Trophoblast cell (in vitro differentiated cells and primary cell): ENCODE measurements at regions not wholly inside any gene's neighbourhood (a gene's known extent, or its start where the extent isn't known, plus 50 kb on each side); places are given as distances from the start of the nearest gene placed in this dataset.

Experiments
- DNase-seq, 2 donors: peaks; one replicate each; pipeline ENCODE4 v3.0.0-alpha.2; 2016
- H2AFZ ChIP-seq: 2 replicates; pipeline ENCODE4 v1.6.1; 2013; ENCODE audit warnings: low read length, moderate library complexity, mild to moderate bottlenecking; ENCODE audit not compliant: insufficient read depth, poor library complexity
- H2AK5ac ChIP-seq: 2 replicates; pipeline ENCODE4 v1.6.1; 2013; ENCODE audit warnings: mild to moderate bottlenecking, low read length
- H2BK120ac ChIP-seq: 2 replicates; pipeline ENCODE4 v1.6.1; 2013; ENCODE audit warnings: low read length, mild to moderate bottlenecking, moderate library complexity; ENCODE audit not compliant: insufficient read depth, poor library complexity
- H2BK12ac ChIP-seq: 2 replicates; pipeline ENCODE4 v1.6.1; 2013; ENCODE audit warnings: mild to moderate bottlenecking, low read length, moderate library complexity
- H2BK5ac ChIP-seq: 2 replicates; pipeline ENCODE4 v1.6.1; 2013; ENCODE audit warnings: low read length, low read depth, moderate library complexity, mild to moderate bottlenecking; ENCODE audit not compliant: poor library complexity
- H3K14ac ChIP-seq: 2 replicates; pipeline ENCODE4 v1.6.1; 2013; ENCODE audit warnings: mild to moderate bottlenecking, low read length
- H3K18ac ChIP-seq: 2 replicates; pipeline ENCODE4 v1.6.1; 2013; ENCODE audit warnings: mild to moderate bottlenecking, low read length
- H3K23ac ChIP-seq: 2 replicates; pipeline ENCODE4 v1.6.1; 2013; ENCODE audit warnings: low read length
- H3K27ac ChIP-seq: 2 replicates; pipeline ENCODE4 v1.5.1; 2013; ENCODE audit warnings: low read depth, mild to moderate bottlenecking, inconsistent platforms, low read length, moderate library complexity
- H3K27me3 ChIP-seq: 2 replicates; pipeline ENCODE4 v1.6.1; 2013; ENCODE audit warnings: inconsistent platforms, mild to moderate bottlenecking, low read length, moderate library complexity; ENCODE audit not compliant: insufficient read depth
- H3K36me3 ChIP-seq, 2 experiments: 1 replicate in 1 of 2; 2 replicates in 1 of 2; pipeline ENCODE4 v1.6.1; 2013; ENCODE audit warnings: low read length in 2 of 2, mild to moderate bottlenecking in 2 of 2, moderate library complexity in 1 of 2; ENCODE audit not compliant: insufficient read depth in 2 of 2, control insufficient read depth in 1 of 2
- H3K4ac ChIP-seq: 2 replicates; pipeline ENCODE4 v1.6.1; 2013; ENCODE audit warnings: low read depth, mild to moderate bottlenecking, low read length, moderate library complexity
- H3K4me1 ChIP-seq, 2 experiments: 1 replicate in 1 of 2; 2 replicates in 1 of 2; pipeline ENCODE4 v1.6.1; 2013; ENCODE audit warnings: low read length in 2 of 2, mild to moderate bottlenecking in 2 of 2, moderate library complexity in 1 of 2; ENCODE audit not compliant: insufficient read depth in 2 of 2, control insufficient read depth in 1 of 2
- H3K4me2 ChIP-seq: 2 replicates; pipeline ENCODE4 v1.6.1; 2013; ENCODE audit warnings: inconsistent platforms, mild to moderate bottlenecking, low read length, moderate library complexity
- H3K4me3 ChIP-seq: 2 replicates; pipeline ENCODE4 v1.5.1; 2013; ENCODE audit warnings: mild to moderate bottlenecking, low read depth, low read length, inconsistent platforms
- H3K79me1 ChIP-seq: one replicate; pipeline ENCODE4 v1.6.1; 2013; ENCODE audit warnings: low read length
- H3K79me2 ChIP-seq: 2 replicates; pipeline ENCODE4 v1.6.1; 2013; ENCODE audit warnings: low read length, mild to moderate bottlenecking; ENCODE audit not compliant: control insufficient read depth, insufficient read depth, poor library complexity
- H3K9ac ChIP-seq: 2 replicates; pipeline ENCODE4 v1.6.1; 2013; ENCODE audit warnings: mild to moderate bottlenecking, low read length
- H3K9me3 ChIP-seq: 2 replicates; pipeline ENCODE4 v1.6.1; 2013; ENCODE audit warnings: low read depth, mild to moderate bottlenecking, control low read depth, inconsistent platforms, low read length; ENCODE audit not compliant: insufficient read depth
- H4K12ac ChIP-seq: 2 replicates; pipeline ENCODE4 v1.6.1; 2013; ENCODE audit warnings: low read depth, mild to moderate bottlenecking, low read length, moderate library complexity
- H4K8ac ChIP-seq: 2 replicates; pipeline ENCODE4 v1.6.1; 2013; ENCODE audit warnings: low read depth, mild to moderate bottlenecking, low read length, moderate library complexity
- H4K91ac ChIP-seq: one replicate; pipeline ENCODE4 v1.6.1; 2013; ENCODE audit warnings: low read depth, mild to moderate bottlenecking, low read length, moderate library complexity
- WGBS: extraction: QIAGEN DNeasy Blood & Tissue Kit; methylation state at CpG from one replicate; pipeline ENCODE4 v1.1.7; 2013; ENCODE audit warnings: missing lambda C conversion rate; ENCODE audit not compliant: insufficient read length, insufficient coverage; ENCODE audit errors: extremely low coverage; 5-methylcytosine and 5-hydroxymethylcytosine counted together

- Histone ChIP-seq H3K27me3 (no peaks in the 10 kb centered on the region), H3K27ac (no peak overlapping the region)
- WGBS: no CpG with 5 or more reads among the region's 3 CpGs
These were observed 102.0 kb downstream of the DMRT2 start for GRCh38 chr9:1152171-1152570.

GRCh38 chr9:1154739-1155138 is 104.6 kb downstream of the DMRT2 start:
- Histone ChIP-seq H3K9ac (no peak overlapping the region), H3K27me3 (no peaks in the 10 kb centered on the region), H2BK12ac (no peak overlapping the region), H3K79me1 (no peaks in the 10 kb centered on the region), H3K79me2 (no peaks in the 10 kb centered on the region), H2BK5ac (no peak overlapping the region), H2AK5ac (no peak overlapping the region), H3K18ac (no peak overlapping the region), H4K12ac (no peak overlapping the region), H4K8ac (no peak overlapping the region), H3K4me3 (no peak overlapping the region), H2BK120ac (no peak overlapping the region), H3K23ac (no peak overlapping the region), H3K4me1 (no peaks in the 10 kb centered on the region), H2AFZ (no peak overlapping the region), H3K27ac (no peak overlapping the region), H3K36me3 (no peaks in the 10 kb centered on the region), H3K9me3 (no peaks in the 10 kb centered on the region), H4K91ac (no peak overlapping the region), H3K4ac (no peak overlapping the region), H3K4me2 (no peak overlapping the region), H3K14ac (no peak overlapping the region)
- WGBS: no CpG with 5 or more reads among the region's 1 CpG
- no peak for DNase-seq

More at GRCh38 chr9:1152171-1152570, 102.0 kb downstream of the DMRT2 start:
- Histone ChIP-seq H3K4me1 (no peaks in the 10 kb centered on the region), H3K14ac (no peak overlapping the region), H4K8ac (no peak overlapping the region), H3K23ac (no peak overlapping the region), H2BK120ac (no peak overlapping the region), H2BK5ac (no peak overlapping the region), H3K4ac (no peak overlapping the region), H3K9ac (no peak overlapping the region), H3K4me3 (no peak overlapping the region), H3K79me1 (no peaks in the 10 kb centered on the region), H3K79me2 (no peaks in the 10 kb centered on the region), H3K9me3 (no peaks in the 10 kb centered on the region), H2BK12ac (no peak overlapping the region), H4K91ac (no peak overlapping the region), H2AK5ac (no peak overlapping the region), H3K36me3 (no peaks in the 10 kb centered on the region), H3K4me2 (no peak overlapping the region), H3K18ac (no peak overlapping the region), H4K12ac (no peak overlapping the region), H2AFZ (no peak overlapping the region)
- DNase-seq: no peak

- H2BK5ac ChIP-seq: no peak overlapping the region
- no peak overlapping the region for H3K4ac ChIP-seq
- no peak overlapping the region for H4K12ac ChIP-seq
- H3K79me2 ChIP-seq: no peaks in the 10 kb centered on the region
- no peak overlapping the region for H2AK5ac ChIP-seq
- H3K4me2 ChIP-seq: no peak overlapping the region
- H3K14ac ChIP-seq: no peak overlapping the region
- no peaks in the 10 kb centered on the region for H3K79me1 ChIP-seq
- no peak overlapping the region for H3K18ac ChIP-seq
- no peak overlapping the region for H4K91ac ChIP-seq
- H3K23ac ChIP-seq: no peak overlapping the region
- H3K36me3 ChIP-seq: no peaks in the 10 kb centered on the region
- H2BK120ac ChIP-seq: no peak overlapping the region
- no peak overlapping the region for H4K8ac ChIP-seq
- H3K27me3 ChIP-seq: no peaks in the 10 kb centered on the region
- H3K4me3 ChIP-seq: no peak overlapping the region
- H2BK12ac ChIP-seq: no peak overlapping the region
- no peak overlapping the region for H2AFZ ChIP-seq
- H3K9ac ChIP-seq: no peak overlapping the region
- no peak overlapping the region for H3K27ac ChIP-seq
- H3K4me1 ChIP-seq: no peaks in the 10 kb centered on the region
- no peaks in the 10 kb centered on the region for H3K9me3 ChIP-seq
- no peak for DNase-seq
These were observed 105.4 kb downstream of the DMRT2 start for GRCh38 chr9:1155602-1156001.

GRCh38 chr9:1156794-1157550 is 106.8 kb downstream of the DMRT2 start:
- Histone ChIP-seq H3K36me3 (no peaks in the 10 kb centered on the region), H3K14ac (no peak overlapping the region), H2AK5ac (no peak overlapping the region), H3K4me2 (no peak overlapping the region), H3K4me3 (no peak overlapping the region), H3K79me1 (no peaks in the 10 kb centered on the region), H4K12ac (no peak overlapping the region), H3K18ac (no peak overlapping the region), H4K91ac (no peak overlapping the region), H4K8ac (no peak overlapping the region), H3K4me1 (no peaks in the 10 kb centered on the region), H2BK12ac (no peak overlapping the region), H2AFZ (no peak overlapping the region), H3K4ac (no peak overlapping the region), H2BK5ac (no peak overlapping the region), H3K9ac (no peak overlapping the region), H3K23ac (no peak overlapping the region), H3K9me3 (no peaks in the 10 kb centered on the region), H3K27me3 (no peaks in the 10 kb centered on the region), H3K79me2 (no peaks in the 10 kb centered on the region), H2BK120ac (no peak overlapping the region), H3K27ac (no peak overlapping the region)
- no CpG with 5 or more reads among the region's 4 CpGs for WGBS
- DNase-seq: no peak
